H1 (cell line): ENCODE measurements at regions not wholly inside any gene's neighbourhood (a gene's known extent, or its start where the extent isn't known, plus 50 kb on each side); places are given as distances from the start of the nearest gene placed in this dataset.

Source experiments
- CTCF ChIA-PET: fragments of 300-600 bp; sonication (Branson Sonifier 250); formaldehyde crosslinking; loops from one replicate; lab custom pipeline; 2021; ENCODE audit not compliant: partially characterized antibody; lab: Charles Lee
- POLR2A ChIA-PET: fragments of 300-600 bp; sonication (Branson Sonifier 250); formaldehyde crosslinking; loops from one replicate; lab custom pipeline; 2021; ENCODE audit warnings: inconsistent platforms; ENCODE audit not compliant: partially characterized antibody; lab: Charles Lee
- DNase-seq, 2 experiments: peaks; one replicate each; pipeline versions ENCODE4 v3.0.0 to v3.0.0-alpha.2; 2010 to 2022; ENCODE audit warnings: low spot score in 2 of 2, low read depth in 1 of 2, mixed read lengths in 1 of 2
- FAIRE-seq: peaks from 2 replicates; lab custom pipeline; 2011; peaks lifted over from hg19 to GRCh38; lab: Jason Lieb, UNC
- H2AFZ ChIP-seq: 2 replicates; pipeline ENCODE4 v1.8.1; 2012; ENCODE audit warnings: low read length, inconsistent platforms
- H2AK5ac ChIP-seq: 2 replicates; pipeline ENCODE4 v1.6.1; 2013; ENCODE audit warnings: low read depth, low read length
- H2BK120ac ChIP-seq: replicated peaks from 2 replicates; pipeline ENCODE3; 2013; ENCODE audit warnings: low read depth, low read length, inconsistent platforms
- H2BK12ac ChIP-seq: 2 replicates; pipeline ENCODE4 v1.6.1; 2013; ENCODE audit warnings: low read depth, low read length
- H2BK15ac ChIP-seq: 2 replicates; pipeline ENCODE4 v1.6.1; 2013; ENCODE audit warnings: low read length
- H2BK20ac ChIP-seq: 2 replicates; pipeline ENCODE4 v1.6.1; 2013; ENCODE audit warnings: low read length
- H2BK5ac ChIP-seq: 2 replicates; pipeline ENCODE4 v1.6.1; 2013; ENCODE audit warnings: low read depth, low read length
- H3K14ac ChIP-seq: 2 replicates; pipeline ENCODE4 v1.6.1; 2013; ENCODE audit warnings: inconsistent platforms; ENCODE audit not compliant: insufficient read length
- H3K18ac ChIP-seq: 2 replicates; pipeline ENCODE4 v1.6.1; 2013; ENCODE audit warnings: low read length; ENCODE audit errors: extremely low read depth
- H3K23ac ChIP-seq: 2 replicates; pipeline ENCODE4 v1.6.1; 2013; ENCODE audit warnings: inconsistent platforms; ENCODE audit not compliant: insufficient read length
- H3K23me2 ChIP-seq: 2 replicates; pipeline ENCODE4 v1.6.1; 2013; ENCODE audit warnings: low read depth, low read length
- H3K27ac ChIP-seq: 2 replicates; pipeline ENCODE4 v1.6.1; 2011; ENCODE audit warnings: low read depth, low read length, inconsistent platforms
- H3K27me3 ChIP-seq, 4 experiments: replicated peaks in 1 of 4; 1 replicate in 1 of 4; 2 replicates in 3 of 4; pipeline versions ENCODE4 v1.6.1 to v1.8.1; 2011 to 2013; ENCODE audit warnings: low read length in 3 of 4, mild to moderate bottlenecking in 3 of 4, inconsistent platforms in 2 of 4, mixed read lengths in 2 of 4, moderate library complexity in 1 of 4; ENCODE audit not compliant: control insufficient read depth in 3 of 4, insufficient read depth in 3 of 4; ENCODE audit errors: extremely low read depth in 1 of 4
- H3K36me3 ChIP-seq, 4 experiments: 2 replicates each; pipeline versions ENCODE4 v1.6.1 to v1.8.1; 2011 to 2013; ENCODE audit warnings: mild to moderate bottlenecking in 4 of 4, low read length in 3 of 4, moderate library complexity in 2 of 4, control low read depth in 1 of 4, inconsistent platforms in 1 of 4; ENCODE audit not compliant: insufficient read depth in 4 of 4, control insufficient read depth in 2 of 4
- H3K4ac ChIP-seq: replicated peaks from 2 replicates; pipeline ENCODE3; 2013; ENCODE audit warnings: low read length, low read depth, mixed read lengths, inconsistent platforms; ENCODE audit not compliant: insufficient read length
- H3K4me1 ChIP-seq, 4 experiments: replicated peaks in 1 of 4; 1 replicate in 1 of 4; 2 replicates in 3 of 4; pipeline versions ENCODE4 v1.6.1 to v1.8.1; 2011 to 2013; ENCODE audit warnings: low read length in 3 of 4, inconsistent platforms in 2 of 4, mixed read lengths in 1 of 4; ENCODE audit not compliant: insufficient read depth in 4 of 4, control insufficient read depth in 3 of 4
- H3K4me2 ChIP-seq, 2 experiments: 2 replicates each; pipeline versions ENCODE4 v1.6.1 to v1.8.1; 2011 to 2013; ENCODE audit warnings: low read depth in 2 of 2, low read length in 2 of 2, control low read depth in 1 of 2, inconsistent platforms in 1 of 2, mild to moderate bottlenecking in 1 of 2; ENCODE audit not compliant: insufficient read depth in 1 of 2
- H3K4me3 ChIP-seq, 4 experiments: fragments of 200-600, 300-600 bp in 1 of 4; sonication (generic), shearing (Covaris generic), sonication (Bioruptor Twin) in 1 of 4; 2 replicates each; pipeline versions ENCODE4 v1.5.1 to v1.8.1; 2011 to 2016; ENCODE audit warnings: low read length in 4 of 4, low read depth in 3 of 4, control low read depth in 2 of 4, inconsistent platforms in 2 of 4, mild to moderate bottlenecking in 2 of 4, mixed read lengths in 1 of 4, moderate library complexity in 1 of 4; ENCODE audit not compliant: insufficient read depth in 2 of 4; ENCODE audit errors: extremely low read depth in 1 of 4
- H3K56ac ChIP-seq: replicated peaks from 2 replicates; pipeline ENCODE3; 2013; ENCODE audit warnings: low read depth, mild to moderate bottlenecking, mixed read lengths, low read length, inconsistent platforms; ENCODE audit not compliant: insufficient read length
- H3K79me1 ChIP-seq: 2 replicates; pipeline ENCODE4 v1.6.1; 2013; ENCODE audit warnings: low read depth, low read length, control low read depth
- H3K79me2 ChIP-seq, 2 experiments: 2 replicates each; pipeline versions ENCODE4 v1.6.1 to v1.8.1; 2012 to 2013; ENCODE audit warnings: low read length in 2 of 2, mild to moderate bottlenecking in 2 of 2, inconsistent platforms in 1 of 2; ENCODE audit not compliant: insufficient read depth in 2 of 2, control insufficient read depth in 1 of 2
- H3K9ac ChIP-seq, 4 experiments: replicated peaks in 1 of 4; 1 replicate in 1 of 4; 2 replicates in 3 of 4; pipeline versions ENCODE4 v1.6.1 to v1.8.1; 2011 to 2013; ENCODE audit warnings: low read depth in 3 of 4, low read length in 3 of 4, control low read depth in 2 of 4, mild to moderate bottlenecking in 2 of 4, moderate library complexity in 2 of 4, inconsistent platforms in 1 of 4; ENCODE audit errors: extremely low read depth in 1 of 4
- H3K9me3 ChIP-seq, 2 experiments: 2 replicates each; pipeline versions ENCODE4 v1.6.1 to v1.8.1; 2012 to 2013; ENCODE audit warnings: mild to moderate bottlenecking in 2 of 2, moderate library complexity in 2 of 2, control low read depth in 1 of 2, inconsistent platforms in 1 of 2, low read depth in 1 of 2, low read length in 1 of 2, mixed read lengths in 1 of 2; ENCODE audit not compliant: insufficient read depth in 2 of 2
- H4K20me1 ChIP-seq, 2 experiments: replicated peaks in 1 of 2; 2 replicates each; pipeline versions ENCODE3 to v1.8.1; 2011 to 2013; ENCODE audit warnings: inconsistent platforms in 2 of 2, low read length in 2 of 2, mild to moderate bottlenecking in 1 of 2; ENCODE audit not compliant: insufficient read depth in 2 of 2, control insufficient read depth in 1 of 2
- H4K5ac ChIP-seq: 2 replicates; pipeline ENCODE4 v1.6.1; 2013; ENCODE audit warnings: low read length, low read depth, mixed read lengths, inconsistent platforms; ENCODE audit not compliant: insufficient read length
- H4K8ac ChIP-seq: 2 replicates; pipeline ENCODE4 v1.8.0; 2013; ENCODE audit warnings: mild to moderate bottlenecking, moderate library complexity, low read length, inconsistent platforms; ENCODE audit not compliant: insufficient read depth; ENCODE audit errors: extremely low read depth
- H4K91ac ChIP-seq: replicated peaks from 2 replicates; pipeline ENCODE3; 2013; ENCODE audit warnings: low read length, mixed read lengths, inconsistent platforms; ENCODE audit not compliant: insufficient read length
- BACH1 ChIP-seq: IDR thresholded peaks from 2 replicates; pipeline ENCODE4 v1.6.1; 2012; ENCODE audit warnings: low read length, improper control_type of control experiment
- CTCF ChIP-seq, 3 experiments: IDR thresholded peaks; 1 replicate in 2 of 3; 2 replicates in 1 of 3; pipeline versions ENCODE4 v1.5.1 to v1.6.1; 2011; ENCODE audit warnings: low read length in 3 of 3, mild to moderate bottlenecking in 3 of 3, inconsistent platforms in 2 of 3, low read depth in 1 of 3, moderate library complexity in 1 of 3; ENCODE audit not compliant: insufficient read depth in 1 of 3; ENCODE audit errors: control extremely low read depth in 1 of 3
- EP300 ChIP-seq, 2 experiments: IDR thresholded peaks; 1 replicate in 1 of 2; 2 replicates in 1 of 2; pipeline ENCODE4 v1.6.1; 2011 to 2012; ENCODE audit warnings: low read depth in 2 of 2, low read length in 2 of 2, mild to moderate bottlenecking in 2 of 2, borderline replicate concordance in 1 of 2, inconsistent platforms in 1 of 2, moderate library complexity in 1 of 2
- KDM1A ChIP-seq: fragments of 200-600, 300-600 bp; sonication (generic); IDR thresholded peaks from 2 replicates; pipeline ENCODE4 v1.7.1; 2016; ENCODE audit warnings: mild to moderate bottlenecking, low read length, borderline replicate concordance
- KDM5A ChIP-seq: fragments of 200-600 bp; IDR thresholded peaks from 2 replicates; pipeline ENCODE4 v1.7.1; 2012; ENCODE audit warnings: mild to moderate bottlenecking, low read length, inconsistent platforms, mixed read lengths
- POLR2A ChIP-seq, 2 experiments: IDR thresholded peaks; 1 replicate in 1 of 2; 2 replicates in 1 of 2; pipeline ENCODE4 v1.6.1; 2011; ENCODE audit warnings: low read depth in 2 of 2, low read length in 2 of 2, mild to moderate bottlenecking in 2 of 2; ENCODE audit errors: control extremely low read depth in 1 of 2
- RAD21 ChIP-seq, 2 experiments: IDR thresholded peaks in 1 of 2; conservative IDR thresholded peaks in 1 of 2; 2 replicates each; pipeline ENCODE4 v1.6.1; 2011; ENCODE audit warnings: low read depth in 2 of 2, low read length in 2 of 2, improper control_type of control experiment in 1 of 2, inconsistent platforms in 1 of 2, mild to moderate bottlenecking in 1 of 2, moderate library complexity in 1 of 2
- RFX5 ChIP-seq: IDR thresholded peaks from 2 replicates; pipeline ENCODE4 v1.6.1; 2011; ENCODE audit warnings: low read depth, low read length, improper control_type of control experiment, borderline replicate concordance
- TAF7 ChIP-seq: optimal IDR thresholded peaks from 2 replicates; pipeline ENCODE3; 2011; ENCODE audit warnings: low read depth, mild to moderate bottlenecking, inconsistent platforms, low read length, moderate library complexity, borderline replicate concordance
- WGBS, 2 experiments: shearing (Covaris generic) in 1 of 2; methylation state at CpG; one replicate each; pipeline versions ENCODE4 v1.1.6 to v1.1.7; 2013 to 2015; ENCODE audit warnings: low lambda C conversion rate in 2 of 2, mixed read lengths in 2 of 2, inconsistent platforms in 1 of 2, low coverage in 1 of 2, missing lambda C conversion rate in 1 of 2; ENCODE audit not compliant: insufficient replicate concordance in 2 of 2, insufficient coverage in 1 of 2, insufficient read length in 1 of 2; ENCODE audit errors: extremely low coverage in 1 of 2, missing lambda C conversion rate in 1 of 2; 5-methylcytosine and 5-hydroxymethylcytosine counted together

DNA sequence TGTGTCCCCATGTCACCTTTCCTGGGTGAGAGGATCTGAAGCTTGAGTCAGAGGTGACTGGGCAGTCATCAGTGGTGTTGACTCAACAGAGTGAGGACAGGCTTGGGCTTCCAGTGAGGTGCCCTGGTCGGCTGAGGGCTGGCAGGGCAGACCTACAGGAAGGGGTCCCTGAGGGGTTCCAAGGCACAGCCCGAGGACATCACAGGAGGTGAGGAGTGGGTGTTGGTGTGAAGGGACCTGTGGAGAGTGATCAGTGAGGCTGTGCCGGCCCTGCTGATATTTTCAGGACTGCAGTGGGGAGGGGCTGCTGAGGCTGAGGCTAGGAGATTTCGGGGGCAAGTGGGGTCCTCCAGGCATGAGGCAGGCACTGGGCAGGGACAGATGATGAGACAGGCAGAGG is 545.5 kb downstream of the TCERG1L start:
- Histone ChIP-seq H3K23ac (no peak overlapping the region), H2AFZ (no peak overlapping the region), H2BK20ac (no peak overlapping the region), H3K79me1 (no peaks in the 10 kb centered on the region), H4K8ac (no peak overlapping the region), H3K9me3 (peaks cover 30 to 42% of the 10 kb centered on the region in 2 experiments), H3K27me3 (no peaks in the 10 kb centered on the region), H3K36me3 (no peaks in the 10 kb centered on the region), H3K23me2 (no peaks in the 10 kb centered on the region), H3K4me1 (no peaks in the 10 kb centered on the region), H3K9ac (no peak overlapping the region), H3K27ac (no peak overlapping the region), H3K4ac (no peak overlapping the region), H4K5ac (no peak overlapping the region), H4K91ac (no peak overlapping the region), H3K14ac (no peak overlapping the region), H3K56ac (no peak overlapping the region), H2BK5ac (no peak overlapping the region), H3K4me2 (no peak overlapping the region), H3K79me2 (no peaks in the 10 kb centered on the region), H3K18ac (no peak overlapping the region), H2BK12ac (no peak overlapping the region), H2BK120ac (no peak overlapping the region), H2AK5ac (no peak overlapping the region), H3K4me3 (no peak overlapping the region), H4K20me1 (no peaks in the 10 kb centered on the region), H2BK15ac (no peak overlapping the region)
- DNase-seq (no peak), FAIRE-seq (no peak)
- CTCF ChIA-PET = interaction anchor here (1.0 kb wide), 1 partner anchor 9 kb away, joined by 3 read pairs; no protein-coding TSS in a partner anchor
- POLR2A ChIA-PET = no interaction called here
- WGBS, 2 experiments = 97% methylated on average over 3 of the region's 4 CpGs; no CpG with 5 or more reads in 1 of the 2 experiments
- TF ChIP-seq CTCF (IDR thresholded peaks at IDR 0.05; ENCODE audit: control extremely low read depth in 1 of 3, insufficient read depth in 1 of 3, low read depth in 1 of 3, low read length in 3 of 3) = no peak
- TF ChIP-seq KDM5A = no peak
- no peak for TF ChIP-seq POLR2A (IDR thresholded peaks at IDR 0.05; ENCODE audit: control extremely low read depth in 1 of 2, low read depth in 2 of 2, low read length in 2 of 2)
- no peak for TF ChIP-seq RAD21 (IDR thresholded peaks at IDR 0.05 in 1 of 2, conservative IDR thresholded peaks at IDR 0.05 in 1 of 2; ENCODE audit: low read depth in 2 of 2, low read length in 2 of 2)
- no peak for TF ChIP-seq RFX5
- no peak for TF ChIP-seq KDM1A
- TF ChIP-seq TAF7 = no peak
- TF ChIP-seq EP300 (IDR thresholded peaks at IDR 0.05; ENCODE audit: borderline replicate concordance in 1 of 2, low read depth in 2 of 2, low read length in 2 of 2) = no peak
- no peak for TF ChIP-seq BACH1
